ENCODE measurements at regions not wholly inside any gene's neighbourhood (a gene's known extent, or its start where the extent isn't known, plus 50 kb on each side); places are given as distances from the start of the nearest gene placed in this dataset.

DNA sequence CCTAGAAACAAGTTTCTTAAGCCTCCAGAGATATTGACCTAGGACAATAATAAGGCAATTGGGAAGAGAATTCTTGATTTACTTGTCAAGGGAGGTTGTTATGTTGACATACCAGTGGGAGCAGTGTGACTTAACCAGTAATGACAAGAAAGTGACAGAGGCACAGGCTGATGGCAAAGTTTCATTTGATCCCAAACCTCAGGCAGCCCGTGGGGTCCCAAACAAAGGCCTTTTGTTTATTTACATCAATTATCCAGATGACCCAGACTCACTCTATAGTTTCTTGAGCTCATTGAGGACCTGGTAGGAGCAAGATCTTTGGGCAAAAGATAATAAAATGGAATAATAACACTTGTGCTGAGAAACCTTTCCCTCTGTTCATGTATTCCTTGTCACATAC is 336.8 kb downstream of the ARL6IP6 start:
- Histone ChIP-seq H3K4me3 (ENCODE audit: insufficient read depth, low read length) (no peak overlapping the region), H3K4me1 (ENCODE audit: insufficient read depth, low read length) (no peaks in the 10 kb centered on the region), H2AFZ (ENCODE audit: low read length) (no peak overlapping the region)

DNA sequence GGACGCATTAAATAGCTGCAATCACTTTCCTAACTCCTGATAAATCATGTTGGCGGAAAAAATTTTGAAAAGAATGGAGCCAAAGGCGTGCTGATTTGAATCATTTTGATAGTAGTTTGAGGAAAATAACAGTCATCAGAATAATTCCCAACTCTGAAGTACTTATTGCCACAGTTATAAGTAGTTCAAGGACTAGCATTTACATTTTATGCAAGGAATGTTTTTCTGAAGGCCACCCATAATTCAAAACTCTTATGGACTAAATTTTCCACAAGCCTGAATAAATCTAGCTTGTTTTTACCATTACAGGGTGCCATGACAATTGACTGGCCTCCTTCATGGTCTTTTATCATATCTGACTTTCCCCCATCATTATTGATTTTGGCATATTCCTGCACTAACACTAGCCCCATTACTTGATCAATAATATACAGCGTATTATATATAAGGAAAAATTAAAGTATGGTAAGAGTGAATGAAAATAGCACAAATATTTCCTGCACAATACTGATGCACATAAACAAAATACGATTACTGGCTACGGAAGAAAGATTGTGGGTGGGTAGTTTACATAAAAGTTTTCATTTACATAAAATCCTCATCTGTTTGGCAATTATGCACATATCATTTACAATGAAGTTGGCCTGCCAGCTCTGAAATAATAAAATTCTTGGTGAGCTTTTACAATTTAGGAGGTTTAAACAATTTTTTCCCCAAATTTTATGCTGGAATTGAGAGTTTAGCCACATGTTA is 334.6 kb downstream of the ARL6IP6 start:
- Histone ChIP-seq H3K36me3 (ENCODE audit: insufficient read depth, low read length) (no peaks in the 10 kb centered on the region), H4K20me1 (ENCODE audit: insufficient read depth, low read length) (no peaks in the 10 kb centered on the region), H3K27me3 (ENCODE audit: insufficient read depth, low read length) (no peaks in the 10 kb centered on the region), H3K4me1 (ENCODE audit: insufficient read depth, low read length) (no peaks in the 10 kb centered on the region), H2AFZ (ENCODE audit: low read length) (no peak overlapping the region), H3K79me2 (ENCODE audit: insufficient read depth, low read length) (no peaks in the 10 kb centered on the region), H3K4me3 (ENCODE audit: insufficient read depth, low read length) (no peak overlapping the region), H3K27ac (ENCODE audit: low read depth, low read length) (no peak overlapping the region), H3K4me2 (ENCODE audit: insufficient read depth, low read length) (no peak overlapping the region), H3K9me3 (ENCODE audit: low read depth, low read length) (no peaks in the 10 kb centered on the region)
- no peak for DNase-seq (ENCODE audit: insufficient read length, low spot score, missing footprints)
- TF ChIP-seq, protein P1, sequence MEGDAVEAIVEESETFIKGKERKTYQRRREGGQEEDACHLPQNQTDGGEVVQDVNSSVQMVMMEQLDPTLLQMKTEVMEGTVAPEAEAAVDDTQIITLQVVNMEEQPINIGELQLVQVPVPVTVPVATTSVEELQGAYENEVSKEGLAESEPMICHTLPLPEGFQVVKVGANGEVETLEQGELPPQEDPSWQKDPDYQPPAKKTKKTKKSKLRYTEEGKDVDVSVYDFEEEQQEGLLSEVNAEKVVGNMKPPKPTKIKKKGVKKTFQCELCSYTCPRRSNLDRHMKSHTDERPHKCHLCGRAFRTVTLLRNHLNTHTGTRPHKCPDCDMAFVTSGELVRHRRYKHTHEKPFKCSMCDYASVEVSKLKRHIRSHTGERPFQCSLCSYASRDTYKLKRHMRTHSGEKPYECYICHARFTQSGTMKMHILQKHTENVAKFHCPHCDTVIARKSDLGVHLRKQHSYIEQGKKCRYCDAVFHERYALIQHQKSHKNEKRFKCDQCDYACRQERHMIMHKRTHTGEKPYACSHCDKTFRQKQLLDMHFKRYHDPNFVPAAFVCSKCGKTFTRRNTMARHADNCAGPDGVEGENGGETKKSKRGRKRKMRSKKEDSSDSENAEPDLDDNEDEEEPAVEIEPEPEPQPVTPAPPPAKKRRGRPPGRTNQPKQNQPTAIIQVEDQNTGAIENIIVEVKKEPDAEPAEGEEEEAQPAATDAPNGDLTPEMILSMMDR (IDR thresholded peaks at IDR 0.05; ENCODE audit: extremely low read depth, low read depth, low read length): no peak

More for the DNA sequence above, 336.8 kb downstream of the ARL6IP6 start:
- no peak for DNase-seq (ENCODE audit: insufficient read length, low spot score, missing footprints)
- TF ChIP-seq, protein P1 (IDR thresholded peaks at IDR 0.05; ENCODE audit: extremely low read depth, low read depth, low read length): no peak
- Histone ChIP-seq H3K27ac (ENCODE audit: low read depth, low read length) (no peak overlapping the region), H3K9me3 (ENCODE audit: low read depth, low read length) (no peaks in the 10 kb centered on the region), H3K36me3 (ENCODE audit: insufficient read depth, low read length) (no peaks in the 10 kb centered on the region), H3K79me2 (ENCODE audit: insufficient read depth, low read length) (no peaks in the 10 kb centered on the region), H4K20me1 (ENCODE audit: insufficient read depth, low read length) (no peaks in the 10 kb centered on the region), H3K4me2 (ENCODE audit: insufficient read depth, low read length) (no peak overlapping the region), H3K27me3 (ENCODE audit: insufficient read depth, low read length) (no peaks in the 10 kb centered on the region)

- Histone ChIP-seq H3K36me3 (ENCODE audit: insufficient read depth, low read length) (no peaks in the 10 kb centered on the region), H3K9me3 (ENCODE audit: low read depth, low read length) (no peaks in the 10 kb centered on the region), H3K27me3 (ENCODE audit: insufficient read depth, low read length) (no peaks in the 10 kb centered on the region), H3K27ac (ENCODE audit: low read depth, low read length) (no peak overlapping the region), H3K4me2 (ENCODE audit: insufficient read depth, low read length) (no peak overlapping the region), H3K79me2 (ENCODE audit: insufficient read depth, low read length) (no peaks in the 10 kb centered on the region), H2AFZ (ENCODE audit: low read length) (no peak overlapping the region), H4K20me1 (ENCODE audit: insufficient read depth, low read length) (no peaks in the 10 kb centered on the region), H3K4me1 (ENCODE audit: insufficient read depth, low read length) (no peaks in the 10 kb centered on the region), H3K4me3 (ENCODE audit: insufficient read depth, low read length) (no peak overlapping the region)
- no peak for DNase-seq (ENCODE audit: insufficient read length, low spot score, missing footprints)
- TF ChIP-seq, protein P1 (IDR thresholded peaks at IDR 0.05; ENCODE audit: extremely low read depth, low read depth, low read length): no peak
Measured at GRCh38 chr2:153047220-153047619, 328.8 kb downstream of the ARL6IP6 start.

- no peaks in the 10 kb centered on the region for H3K79me2 ChIP-seq (ENCODE audit: insufficient read depth, low read length)
- no peak overlapping the region for H3K4me3 ChIP-seq (ENCODE audit: insufficient read depth, low read length)
- DNase-seq (ENCODE audit: insufficient read length, low spot score, missing footprints): no peak
- TF ChIP-seq, protein P1 (IDR thresholded peaks at IDR 0.05; ENCODE audit: extremely low read depth, low read depth, low read length): no peak
- H3K27me3 ChIP-seq (ENCODE audit: insufficient read depth, low read length): no peaks in the 10 kb centered on the region
- H2AFZ ChIP-seq (ENCODE audit: low read length): no peak overlapping the region
- H3K36me3 ChIP-seq (ENCODE audit: insufficient read depth, low read length): no peaks in the 10 kb centered on the region
- H4K20me1 ChIP-seq (ENCODE audit: insufficient read depth, low read length): no peaks in the 10 kb centered on the region
- H3K9me3 ChIP-seq (ENCODE audit: low read depth, low read length): no peaks in the 10 kb centered on the region
- H3K4me1 ChIP-seq (ENCODE audit: insufficient read depth, low read length): no peaks in the 10 kb centered on the region
- H3K4me2 ChIP-seq (ENCODE audit: insufficient read depth, low read length): no peak overlapping the region
- no peak overlapping the region for H3K27ac ChIP-seq (ENCODE audit: low read depth, low read length)
Measured at GRCh38 chr2:153043385-153043784, 325.0 kb downstream of the ARL6IP6 start.

All from osteoblast (primary cell).